Left lung (tissue), 4 donors: ENCODE measurements at regions not wholly inside any gene's neighbourhood (a gene's known extent, or its start where the extent isn't known, plus 50 kb on each side); places are given as distances from the start of the nearest gene placed in this dataset.

Experiments
- ATAC-seq: fragments of 200-7000 bp; cut with Tn5 transposase; one replicate; pipeline ENCODE4 v1.9.1; 2020; ENCODE audit warnings: moderate library complexity
- DNase-seq, 4 donors: peaks; one replicate each; pipeline ENCODE4 v3.0.0-alpha.2; 2013 to 2020
- H3K27ac ChIP-seq, 2 donors: fragments of 200-600 bp; sonication (generic) in 1 of 2; one replicate each; pipeline versions ENCODE4 v1.5.0 to v1.8.0; 2020 to 2021
- H3K27me3 ChIP-seq, 2 donors: fragments of 200-600 bp; sonication (generic) in 1 of 2; one replicate each; pipeline versions ENCODE4 v1.5.0 to v1.8.0; 2020 to 2021
- H3K36me3 ChIP-seq, 2 donors: fragments of 200-600 bp; sonication (generic) in 1 of 2; one replicate each; pipeline versions ENCODE4 v1.5.0 to v1.8.0; 2020 to 2021
- H3K4me1 ChIP-seq, 2 donors: fragments of 200-600 bp; one replicate each; pipeline ENCODE4 v1.8.0; 2021
- H3K4me3 ChIP-seq, 2 donors: fragments of 200-600 bp; sonication (generic) in 1 of 2; one replicate each; pipeline versions ENCODE4 v1.5.0 to v1.8.0; 2020 to 2021; ENCODE audit warnings: mild to moderate bottlenecking in 1 of 2
- H3K9me3 ChIP-seq, 2 donors: fragments of 200-600 bp; sonication (generic) in 1 of 2; one replicate each; pipeline versions ENCODE4 v1.5.0 to v1.8.0; 2020 to 2021
- CTCF ChIP-seq, 2 donors: fragments of 200-600 bp; sonication (generic) in 1 of 2; IDR thresholded peaks; one replicate each; pipeline versions ENCODE4 v1.5.0 to v1.8.0; 2021; ENCODE audit warnings: antibody characterized with exemption in 2 of 2
- intact Hi-C, 2 donors: fragments of 100-400 bp; cut with DNase I; formaldehyde crosslinking; loops; one replicate each; pipeline versions ENCODE4 v1.11.2 to v1.14.2; 2022
- donor health status: DM: no; HTN: yes; CAD: no.
- donor health status: DM: no; HTN: no; CAD: no.

- intact Hi-C loops, result no loop called here
- no peak for ATAC-seq
- Histone ChIP-seq H3K9me3 (no peaks in the 10 kb centered on the region), H3K36me3 (no peaks in the 10 kb centered on the region), H3K4me1 (no peaks in the 10 kb centered on the region), H3K27ac (no peak overlapping the region), H3K4me3 (no peak overlapping the region), H3K27me3 (no peaks in the 10 kb centered on the region)
- DNase-seq, result no peak
- no peak for TF ChIP-seq CTCF (IDR thresholded peaks at IDR 0.05)
These were observed 213.6 kb downstream of the CBLL2 start for GRCh38 chrX:22486296-22486695.

GRCh38 chrX:22516893-22517292 is 244.2 kb downstream of the CBLL2 start:
- Histone ChIP-seq H3K9me3 (peaks cover 0 to 3% of the 10 kb centered on the region in 2 donors), H3K4me3 (no peak overlapping the region), H3K27ac (no peak overlapping the region), H3K4me1 (no peaks in the 10 kb centered on the region), H3K36me3 (no peaks in the 10 kb centered on the region), H3K27me3 (no peaks in the 10 kb centered on the region)
- DNase-seq (no peak), ATAC-seq (no peak)
- intact Hi-C loops, result no loop called here
- TF ChIP-seq CTCF (IDR thresholded peaks at IDR 0.05), result no peak

DNA sequence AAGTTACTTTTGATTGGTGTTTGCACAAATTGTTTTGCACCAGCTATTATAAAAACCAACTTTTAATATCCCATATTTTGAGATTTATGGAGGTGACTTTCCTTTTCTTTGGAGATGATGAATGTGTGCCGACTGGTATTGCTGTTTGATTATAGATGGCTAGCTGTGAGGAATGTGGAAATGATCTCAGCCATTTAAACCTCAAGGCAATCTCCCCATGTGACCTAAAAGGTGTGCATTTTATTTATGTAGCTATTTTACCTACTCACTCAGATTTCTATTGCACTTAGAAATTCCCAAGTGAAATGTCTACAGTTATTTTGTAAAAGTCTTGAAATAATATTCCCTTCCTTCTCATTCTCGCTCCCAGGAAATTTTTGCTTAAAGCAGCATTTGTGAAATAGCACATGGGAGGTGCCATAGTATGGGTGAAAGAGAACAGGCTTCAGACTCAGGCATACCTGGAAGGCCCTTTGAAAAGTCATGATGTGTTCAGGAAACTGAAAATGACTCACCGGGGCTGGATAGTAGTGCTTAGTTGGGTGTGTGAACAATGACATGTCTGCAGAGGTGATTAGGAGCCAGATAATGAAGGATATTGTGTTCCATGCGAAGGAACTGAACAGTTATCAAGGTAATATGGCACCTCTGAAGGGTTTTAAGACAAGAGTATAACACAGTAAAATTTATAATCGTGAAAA is 247.6 kb downstream of the CBLL2 start:
- Histone ChIP-seq H3K36me3 (no peaks in the 10 kb centered on the region), H3K4me3 (no peak overlapping the region), H3K4me1 (no peaks in the 10 kb centered on the region), H3K27ac (no peak overlapping the region), H3K27me3 (no peaks in the 10 kb centered on the region), H3K9me3 (peaks cover 0 to 3% of the 10 kb centered on the region in 2 donors)
- TF ChIP-seq CTCF (IDR thresholded peaks at IDR 0.05), result no peak
- ATAC-seq (no peak), DNase-seq (no peak)
- intact Hi-C loops, result no loop called here

- H3K27me3 ChIP-seq, result no peaks in the 10 kb centered on the region
- no peak overlapping the region for H3K4me3 ChIP-seq
- H3K36me3 ChIP-seq, result no peaks in the 10 kb centered on the region
- TF ChIP-seq CTCF (IDR thresholded peaks at IDR 0.05), result no peak
- ATAC-seq (no peak), DNase-seq (no peak)
- H3K9me3 ChIP-seq, result peaks cover 0 to under 1% of the 10 kb centered on the region in 2 donors
- intact Hi-C loops, result no loop called here
- no peak overlapping the region for H3K27ac ChIP-seq
- no peaks in the 10 kb centered on the region for H3K4me1 ChIP-seq
These were observed 253.6 kb downstream of the CBLL2 start for GRCh38 chrX:22526339-22526738.

GRCh38 chrX:22527302-22527701 is 254.6 kb downstream of the CBLL2 start:
- no peak overlapping the region for H3K27ac ChIP-seq
- ATAC-seq (no peak), DNase-seq (no peak)
- intact Hi-C loops, result no loop called here
- H3K36me3 ChIP-seq, result no peaks in the 10 kb centered on the region
- H3K27me3 ChIP-seq, result no peaks in the 10 kb centered on the region
- H3K4me1 ChIP-seq, result no peaks in the 10 kb centered on the region
- no peak for TF ChIP-seq CTCF (IDR thresholded peaks at IDR 0.05)
- no peak overlapping the region for H3K4me3 ChIP-seq
- H3K9me3 ChIP-seq, result no peaks in the 10 kb centered on the region
